Prostate gland (tissue), 2 donors: ENCODE measurements at regions not wholly inside any gene's neighbourhood (a gene's known extent, or its start where the extent isn't known, plus 50 kb on each side); places are given as distances from the start of the nearest gene placed in this dataset.

Source experiments
- CTCF ChIP-seq, 4 experiments: fragments of 200-600 bp in 2 of 4; fragments of 450-650 bp in 2 of 4; sonication (generic) in 2 of 4; IDR thresholded peaks; 1 replicate in 3 of 4; 2 replicates in 1 of 4; pipeline ENCODE4 v1.5.1; 2016 to 2019; ENCODE audit warnings: antibody characterized with exemption in 4 of 4, mild to moderate bottlenecking in 2 of 4, moderate library complexity in 2 of 4
- POLR2A ChIP-seq: fragments of 450-650 bp; IDR thresholded peaks from one replicate; pipeline ENCODE4 v1.6.1; 2016; ENCODE audit warnings: antibody characterized with exemption, mild to moderate bottlenecking
- POLR2AphosphoS5 ChIP-seq: sonication (generic); formaldehyde crosslinking; IDR thresholded peaks from one replicate; pipeline ENCODE4 v1.6.1; 2017; ENCODE audit warnings: antibody characterized with exemption

GRCh38 chr12:67829896-67830295 lies 159.4 kb upstream of the IFNG-AS1 start:
- TF ChIP-seq CTCF (IDR thresholded peaks at IDR 0.05) (no peak), POLR2A (no peak), POLR2AphosphoS5 (no peak)
